ENCODE measurements at regions not wholly inside any gene's neighbourhood (a gene's known extent, or its start where the extent isn't known, plus 50 kb on each side); places are given as distances from the start of the nearest gene placed in this dataset.

- TF ChIP-seq CTCF (IDR thresholded peaks at IDR 0.05) (no peak), TAF1 (IDR thresholded peaks at IDR 0.05; ENCODE audit: borderline replicate concordance, low read depth, low read length) (no peak), POLR2AphosphoS5 (IDR thresholded peaks at IDR 0.05; ENCODE audit: low read depth, low read length) (no peak), MAX (IDR thresholded peaks at IDR 0.05; ENCODE audit: low read depth) (no peak), REST (IDR thresholded peaks at IDR 0.05; ENCODE audit: low read depth, low read length) (no peak)
Measured at GRCh38 chr3:76949033-76949432, 90.9 kb upstream of the ROBO2 start.
